Middle frontal gyrus (tissue), 1 donor: ENCODE measurements at regions not wholly inside any gene's neighbourhood (a gene's known extent, or its start where the extent isn't known, plus 50 kb on each side); places are given as distances from the start of the nearest gene placed in this dataset.
"Not testable (repeated sequence)": the region's sequence is repeated elsewhere in the genome, so short reads cannot be mapped to it uniquely, and the experiment has no call there.

Experiments
- DNase-seq: peaks from one replicate; pipeline ENCODE4 v3.0.0-alpha.2; 2015; ENCODE audit warnings: low spot score; ENCODE audit errors: extremely low spot score

DNA sequence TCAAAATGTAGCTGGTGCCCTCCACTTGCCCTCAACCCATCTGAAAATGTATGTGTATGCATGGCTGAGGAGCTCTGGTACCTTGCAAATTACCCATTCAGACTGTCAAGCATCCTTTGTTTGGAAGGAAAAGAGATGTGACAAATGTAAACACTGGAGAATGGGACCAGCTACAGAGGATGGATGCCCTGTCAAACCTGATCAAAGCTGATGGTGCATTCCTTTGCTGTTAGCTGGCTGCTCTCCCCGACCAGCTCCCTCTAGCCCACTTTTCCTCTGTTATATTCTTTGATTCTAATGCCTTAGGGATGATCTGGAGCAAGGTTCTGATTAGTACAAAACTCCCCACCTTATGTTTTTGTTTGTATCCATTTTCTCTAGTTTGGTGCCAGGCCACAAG is 310.3 kb downstream of the C12orf75 start:
- no peak for DNase-seq

DNA sequence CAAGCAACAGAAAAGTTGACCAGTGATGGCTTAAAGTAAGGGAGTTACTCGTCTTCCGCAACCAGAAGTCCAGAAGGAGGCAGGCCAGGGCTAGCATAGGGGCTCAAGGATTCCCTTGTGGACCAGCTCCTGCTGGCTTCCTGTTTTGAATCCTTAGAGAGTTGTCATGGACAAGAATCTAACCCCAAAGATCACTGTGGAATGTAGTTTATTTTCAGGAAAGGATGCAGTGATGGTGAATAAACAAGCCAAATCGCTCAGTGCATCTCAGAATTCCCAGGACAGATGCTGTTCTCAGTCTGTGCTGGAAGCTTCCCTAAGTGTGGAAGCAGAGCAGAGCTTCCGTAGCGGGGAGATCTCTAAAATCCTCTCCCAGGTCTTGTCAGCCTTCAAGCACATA is 311.3 kb downstream of the C12orf75 start:
- DNase-seq: no peak

DNA sequence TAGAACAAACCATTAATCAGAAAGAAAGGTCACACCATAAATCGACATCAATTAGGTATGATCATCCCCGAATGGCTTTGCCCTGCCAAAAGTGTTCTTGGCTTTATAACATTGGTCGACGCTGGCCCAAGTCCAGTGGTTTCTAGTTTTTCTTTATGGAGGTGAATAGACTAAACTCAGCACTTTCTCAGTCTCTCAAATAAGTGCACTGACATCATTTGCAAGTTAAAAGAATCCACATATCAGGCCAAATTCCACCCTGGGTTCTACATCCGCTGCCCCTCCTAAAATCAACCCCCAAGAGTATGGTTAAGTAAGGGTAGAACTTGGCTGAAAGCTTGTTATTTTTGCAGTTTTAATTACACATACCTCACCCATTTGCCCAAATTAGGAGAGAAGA is 314.3 kb downstream of the C12orf75 start:
- DNase-seq: no peak

DNA sequence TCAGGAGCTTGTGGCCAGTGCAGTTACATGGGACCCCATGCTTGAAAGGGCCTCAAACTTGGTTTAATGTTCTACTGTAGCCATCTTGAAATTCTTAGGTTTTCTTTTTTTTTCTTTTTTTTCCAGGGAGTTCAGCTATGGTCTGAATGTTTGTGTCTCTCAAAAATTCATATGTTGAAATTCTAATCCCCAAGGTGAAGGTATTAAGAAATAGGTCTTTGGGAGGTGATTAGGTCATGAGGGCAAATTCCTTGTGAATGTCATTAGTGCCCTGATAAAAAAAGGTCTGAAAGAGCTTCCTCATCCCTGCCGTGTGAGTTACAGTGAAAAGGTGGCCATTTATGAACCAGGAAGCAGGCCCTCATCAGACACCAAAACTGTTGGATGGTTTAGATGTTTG is 324.1 kb downstream of the C12orf75 start:
- no peak for DNase-seq

DNA sequence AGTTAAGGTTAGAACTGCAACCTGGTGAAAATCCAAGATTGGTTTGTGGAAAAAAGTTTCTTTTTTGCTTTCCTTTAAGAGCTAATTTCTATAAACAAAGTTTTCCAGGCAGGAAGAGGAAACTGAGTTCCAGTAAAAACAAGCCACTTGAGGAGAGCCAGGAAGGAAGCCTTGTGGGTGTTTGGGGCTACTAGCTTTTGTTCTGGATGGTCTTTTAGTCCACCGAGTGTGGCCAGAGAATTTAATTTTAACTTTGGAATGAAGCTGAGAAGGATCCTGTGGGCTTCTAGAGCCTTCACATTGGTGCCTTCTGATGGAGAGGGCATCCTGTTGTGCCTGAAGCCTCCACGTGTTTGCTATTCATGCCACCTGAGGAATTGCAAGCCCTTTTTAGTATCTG is 327.9 kb downstream of the C12orf75 start:
- DNase-seq: no peak

DNA sequence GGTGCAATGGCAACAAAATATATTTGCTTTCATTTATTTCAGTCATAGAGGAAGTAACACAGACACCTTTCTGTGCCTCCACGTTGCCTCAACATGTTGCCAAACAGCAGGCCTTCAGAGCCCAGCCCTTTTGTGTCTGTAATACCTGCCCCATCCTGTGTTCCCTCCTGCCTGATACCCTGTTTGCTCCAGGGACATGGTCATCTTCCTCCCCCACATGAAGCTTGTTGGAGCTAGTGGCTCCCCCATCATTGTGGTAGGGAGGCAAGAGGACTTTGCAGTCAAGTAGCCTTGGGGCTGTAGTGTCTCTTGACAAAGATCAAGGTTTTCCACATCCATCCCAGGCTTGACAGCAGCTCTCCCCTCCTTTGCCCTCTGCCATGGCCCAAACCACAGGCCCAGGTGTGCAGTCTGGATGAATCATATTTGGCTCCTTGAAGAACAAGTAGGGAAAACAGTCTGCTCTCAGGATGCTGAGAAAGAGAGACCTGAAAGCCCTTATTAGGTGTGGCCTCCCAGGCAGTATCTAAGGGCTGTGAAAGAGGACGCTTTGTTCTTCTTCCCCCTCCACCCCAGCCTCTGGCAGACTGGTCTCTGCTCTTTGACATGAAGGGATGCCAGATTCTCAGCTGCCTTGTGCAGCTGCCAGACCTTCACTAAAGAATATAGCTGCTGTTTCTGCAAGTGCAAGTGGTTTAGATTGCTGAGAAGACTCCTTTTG is 329.0 kb downstream of the C12orf75 start:
- DNase-seq: no peak

DNA sequence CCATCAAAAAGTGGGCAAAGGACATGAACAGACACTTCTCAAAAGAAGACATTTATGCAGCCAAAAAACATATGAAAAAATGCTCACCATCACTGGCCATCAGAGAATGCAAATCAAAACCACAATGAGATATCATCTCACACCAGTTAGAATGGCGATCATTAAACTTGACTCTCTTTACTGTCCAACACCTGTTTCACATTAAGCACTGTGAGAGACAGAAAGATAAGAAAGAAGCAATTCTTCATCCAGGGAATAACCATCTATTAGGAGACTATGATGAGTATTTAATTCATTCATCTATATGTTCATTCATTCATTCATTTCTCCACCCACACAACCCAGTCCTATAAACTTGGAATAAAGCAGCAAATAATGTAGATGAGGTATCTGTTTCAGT is 334.3 kb downstream of the C12orf75 start:
- not testable (repeated sequence) for DNase-seq

DNA sequence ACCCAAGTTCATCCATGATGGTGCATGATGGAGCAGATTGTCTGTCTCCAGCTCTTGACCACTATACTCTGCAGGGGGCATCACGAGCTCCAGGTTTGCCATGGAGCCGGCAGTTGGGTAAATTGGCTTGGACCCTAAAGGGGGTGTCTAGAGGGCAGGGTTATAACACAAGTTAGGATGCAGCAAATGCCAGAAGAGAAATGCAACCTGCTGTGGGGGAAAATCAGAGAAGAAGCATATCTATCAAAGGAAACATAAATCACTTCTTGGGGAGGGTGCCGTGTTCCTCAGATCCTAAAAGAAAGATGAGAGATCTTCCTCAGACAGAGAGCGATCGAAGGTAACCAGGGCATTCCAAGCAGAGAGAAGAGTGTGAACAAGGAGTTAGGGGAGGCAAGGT is 334.9 kb downstream of the C12orf75 start:
- no peak for DNase-seq

DNA sequence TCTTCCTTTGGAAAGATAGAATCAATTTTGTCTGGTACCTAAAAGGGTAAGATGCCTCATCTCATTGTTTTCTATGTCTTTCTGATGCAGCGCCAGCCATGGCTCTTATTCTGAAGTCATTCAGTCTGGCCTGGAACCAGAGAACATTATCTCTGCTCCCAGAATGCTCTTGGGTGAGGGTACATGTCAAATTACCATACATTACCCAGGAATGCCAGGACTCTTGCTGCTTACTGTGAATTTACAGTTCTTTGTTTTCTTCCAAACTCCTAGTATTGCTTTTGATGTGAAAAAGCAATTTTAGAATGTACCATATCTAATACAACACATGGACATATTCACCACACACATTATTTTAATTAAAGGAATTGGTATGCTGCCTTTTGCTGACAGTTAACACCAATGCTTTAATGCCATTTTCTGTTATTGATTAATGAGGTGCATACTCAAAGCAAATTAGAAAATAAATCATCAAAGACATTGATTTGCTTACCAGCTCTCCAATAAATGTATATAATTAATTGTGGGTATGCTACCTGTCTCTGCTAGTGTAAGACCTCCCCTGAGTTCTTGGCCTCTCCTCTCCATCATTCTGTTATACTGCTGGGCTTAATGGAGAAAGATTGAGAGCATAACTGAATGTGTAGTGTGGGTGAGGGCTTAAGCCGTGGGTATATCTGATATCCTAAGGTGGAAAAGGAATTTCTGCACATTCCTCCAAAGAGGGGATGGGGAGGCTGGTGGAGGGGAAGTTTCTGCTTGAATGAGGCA is 337.7 kb downstream of the C12orf75 start:
- DNase-seq: no peak

DNA sequence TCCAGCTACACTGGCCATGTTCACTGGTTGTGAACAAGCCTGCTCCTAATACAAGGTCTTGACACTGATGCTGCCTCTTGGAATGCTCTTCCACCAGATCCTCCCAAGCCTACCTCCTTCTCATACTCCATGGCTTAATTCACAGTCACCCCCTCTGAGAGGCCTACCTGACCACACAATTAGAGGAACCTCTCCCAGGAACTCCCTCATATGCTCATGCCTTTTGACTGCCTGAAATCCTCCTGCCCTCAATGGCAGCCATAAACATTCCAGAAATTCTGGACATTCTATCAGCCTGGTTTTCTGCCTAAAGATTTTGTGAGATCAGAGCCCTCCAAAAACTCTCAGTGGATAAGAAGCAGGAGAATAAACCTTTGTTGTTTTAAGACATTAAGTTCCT is 340.2 kb downstream of the C12orf75 start:
- no peak for DNase-seq

DNA sequence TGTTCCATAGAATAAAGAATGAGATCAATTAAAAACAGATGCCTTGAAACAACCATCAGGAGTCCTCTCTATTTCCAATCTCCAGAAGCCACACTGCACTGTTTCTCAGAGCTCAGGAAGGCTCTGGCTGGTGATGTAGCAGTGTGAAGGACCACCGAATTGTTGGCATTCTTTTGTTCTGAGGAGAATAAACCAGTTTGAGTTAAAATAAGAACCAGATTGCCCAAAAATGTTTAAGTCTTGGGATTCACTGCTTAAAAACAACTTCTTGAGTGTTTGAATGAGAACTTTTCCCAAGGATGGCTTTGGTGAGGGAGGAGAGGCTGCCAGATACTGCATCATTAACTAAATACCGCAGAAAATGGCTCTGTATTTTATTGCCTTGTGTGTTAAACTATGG is 341.2 kb downstream of the C12orf75 start:
- DNase-seq: no peak

DNA sequence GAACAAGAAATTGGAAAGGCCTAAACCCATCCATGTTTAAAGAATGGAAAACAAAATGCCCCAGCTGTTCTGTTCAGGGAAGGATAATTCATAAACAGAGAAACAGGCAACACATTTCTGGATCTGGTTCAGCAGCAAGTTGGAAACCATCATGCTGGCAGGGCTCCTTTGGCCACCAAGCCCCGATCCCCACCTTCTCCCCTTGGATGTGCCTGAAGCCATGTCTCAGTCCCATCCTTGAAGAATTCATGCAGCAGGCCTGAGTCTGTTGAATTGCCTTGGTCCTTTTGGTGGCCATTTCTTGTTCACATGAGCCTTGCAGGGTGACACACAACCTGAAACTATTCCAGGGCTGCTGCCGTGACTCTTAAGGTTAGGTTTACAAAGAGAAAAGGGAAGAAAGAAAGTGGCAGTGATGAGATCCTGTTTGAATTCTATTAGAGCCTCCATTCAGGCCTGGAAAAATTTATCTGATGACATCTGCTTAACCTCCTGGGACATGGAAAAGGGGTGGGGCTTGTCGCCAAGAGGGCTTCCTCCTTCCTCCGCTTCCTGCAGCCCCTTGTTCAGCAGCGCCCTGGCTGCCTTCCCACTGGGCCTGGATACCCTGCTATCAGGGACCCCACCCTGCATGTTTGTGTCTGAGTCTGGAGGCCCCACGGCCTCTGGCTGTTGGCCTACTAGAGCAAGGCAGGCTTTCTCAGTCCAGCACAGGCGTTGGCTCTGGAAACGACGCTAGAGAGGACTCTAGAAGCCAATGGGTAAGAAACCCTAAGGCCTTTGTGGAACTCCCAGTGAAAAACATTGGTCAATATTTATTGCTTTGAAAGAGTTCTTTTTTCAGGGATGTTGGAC is 341.9 kb downstream of the C12orf75 start:
- no peak for DNase-seq

DNA sequence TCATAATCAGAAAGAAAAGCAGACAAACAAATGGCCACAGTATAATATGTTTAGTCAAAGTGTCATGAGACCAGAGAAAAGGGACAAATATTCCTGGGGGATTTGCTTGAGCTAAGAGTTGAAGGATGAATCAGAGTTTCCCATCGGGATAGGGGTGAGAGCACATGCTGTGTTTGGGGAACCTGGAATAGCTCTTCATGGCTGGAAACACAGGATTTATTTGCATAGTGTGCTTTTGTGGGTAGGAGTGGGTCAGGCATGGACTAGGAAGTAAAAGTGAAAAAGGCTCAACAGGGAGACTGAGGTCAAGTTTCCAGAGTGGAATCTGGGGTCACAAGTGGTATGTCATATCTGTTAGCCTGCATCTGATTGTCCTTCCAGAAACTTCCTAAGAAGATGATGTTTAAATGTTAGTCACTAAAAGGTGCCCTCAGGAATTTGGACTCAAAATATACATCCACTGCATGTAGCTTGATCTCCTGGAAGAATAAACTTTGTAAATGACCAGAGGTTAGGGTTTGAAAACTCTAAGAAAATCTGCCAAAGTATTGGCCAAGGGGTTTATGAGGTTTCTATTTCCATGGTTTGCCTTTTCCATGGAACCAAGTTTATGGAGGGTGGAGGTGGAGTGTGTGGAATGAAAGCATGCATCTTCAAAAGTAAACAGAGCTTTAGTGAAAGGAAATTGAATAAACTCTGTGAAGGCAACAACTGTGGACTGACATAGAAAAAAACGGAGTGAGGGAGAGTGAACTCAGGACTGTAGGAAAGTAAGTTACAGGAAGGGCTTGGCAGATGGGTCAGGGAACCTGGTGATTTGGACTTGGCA is 344.6 kb downstream of the C12orf75 start:
- DNase-seq: no peak

DNA sequence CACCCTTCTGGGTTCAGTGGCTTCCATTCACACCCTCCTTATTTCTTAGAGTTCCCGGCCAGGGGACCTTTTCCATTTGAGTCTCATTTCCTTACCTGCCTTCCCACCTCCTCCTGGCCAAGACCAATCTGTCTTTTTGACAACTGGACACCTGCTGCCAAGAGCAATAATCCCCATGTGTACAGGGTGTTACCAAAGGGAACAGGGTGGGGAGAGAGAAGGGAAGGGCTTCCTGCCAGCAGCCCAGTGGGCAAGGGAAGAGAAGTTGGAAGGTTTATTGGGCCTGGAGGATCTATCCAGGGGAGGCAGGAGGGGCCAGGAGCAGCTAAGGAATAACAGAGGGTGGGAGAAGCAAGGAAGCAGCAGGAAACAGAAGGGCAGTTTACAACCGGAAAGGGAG is 346.2 kb downstream of the C12orf75 start:
- no peak for DNase-seq

DNA sequence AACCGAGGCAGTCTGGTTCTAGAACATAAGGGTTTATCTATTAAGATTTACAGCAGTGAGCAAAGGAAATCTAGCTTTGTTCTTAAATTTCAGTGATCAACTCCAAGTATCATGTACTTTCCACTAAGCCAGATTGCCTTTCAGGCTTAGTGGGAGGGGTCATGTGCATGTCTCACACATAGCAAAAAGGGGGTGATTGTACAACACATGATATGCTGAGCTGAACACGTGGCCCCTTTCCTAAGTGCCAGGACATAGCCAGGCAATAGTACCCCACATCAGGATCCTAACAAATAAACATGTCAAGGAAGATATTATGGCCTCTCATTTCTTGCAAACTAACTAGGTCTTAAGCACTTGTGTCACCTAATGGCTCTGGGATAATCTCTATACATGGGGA is 347.2 kb downstream of the C12orf75 start:
- no peak for DNase-seq

DNA sequence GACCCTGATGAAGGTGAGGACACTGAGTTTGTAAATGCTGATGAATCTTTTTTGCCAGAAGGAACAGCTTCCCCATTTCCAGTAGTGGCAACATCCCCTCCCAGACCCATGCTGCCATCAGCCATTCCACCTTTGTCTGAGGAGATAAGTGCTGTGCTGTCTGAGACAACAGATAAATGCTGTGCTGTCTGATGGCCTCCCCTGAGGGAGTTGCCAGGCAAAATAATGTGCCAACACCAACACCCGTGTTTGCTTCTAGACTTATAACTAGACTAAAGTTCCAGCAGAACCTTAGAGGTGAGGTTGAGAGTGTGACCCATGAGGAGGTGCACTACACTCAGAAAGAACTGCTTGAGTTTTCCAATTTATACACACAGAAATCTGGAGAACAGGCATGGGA is 349.5 kb downstream of the C12orf75 start:
- no peak for DNase-seq

DNA sequence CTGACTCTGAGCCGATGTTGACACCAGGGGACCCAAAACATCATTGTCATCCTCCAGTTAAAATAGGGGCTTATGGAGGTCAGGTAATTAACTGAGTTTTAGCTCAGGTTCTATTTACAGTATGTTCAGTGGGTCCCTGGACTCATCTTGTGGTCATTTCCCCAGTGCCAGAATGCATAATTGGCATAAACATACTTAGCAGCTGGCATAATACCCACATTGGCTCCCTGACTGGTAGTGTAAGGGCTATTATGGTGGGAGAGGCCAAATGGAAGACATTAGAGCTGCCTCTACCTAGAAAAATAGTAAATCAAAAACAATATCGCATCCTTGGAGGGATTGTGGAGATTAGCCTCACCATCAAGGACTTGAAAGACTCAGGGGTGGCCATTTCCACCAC is 350.9 kb downstream of the C12orf75 start:
- no peak for DNase-seq

DNA sequence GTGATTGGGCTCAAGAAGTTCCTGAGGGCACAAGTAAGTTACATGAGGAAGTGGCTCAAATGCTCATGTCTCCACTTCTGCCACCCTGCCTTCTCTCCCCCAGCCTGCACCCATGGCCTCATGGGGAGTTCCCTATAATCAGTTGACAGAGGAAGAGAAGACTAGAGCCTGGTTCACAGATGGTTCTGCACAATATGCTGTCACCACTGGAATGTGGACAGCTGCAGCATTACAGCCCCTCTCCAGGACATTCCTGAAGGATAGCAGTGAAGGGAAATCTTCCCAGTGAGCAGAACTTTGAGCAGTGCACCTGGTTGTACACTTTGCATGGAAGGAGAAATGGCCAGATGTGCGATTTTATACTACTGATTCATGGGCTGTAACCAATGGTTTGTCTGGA is 352.3 kb downstream of the C12orf75 start:
- DNase-seq: not testable (repeated sequence)

DNA sequence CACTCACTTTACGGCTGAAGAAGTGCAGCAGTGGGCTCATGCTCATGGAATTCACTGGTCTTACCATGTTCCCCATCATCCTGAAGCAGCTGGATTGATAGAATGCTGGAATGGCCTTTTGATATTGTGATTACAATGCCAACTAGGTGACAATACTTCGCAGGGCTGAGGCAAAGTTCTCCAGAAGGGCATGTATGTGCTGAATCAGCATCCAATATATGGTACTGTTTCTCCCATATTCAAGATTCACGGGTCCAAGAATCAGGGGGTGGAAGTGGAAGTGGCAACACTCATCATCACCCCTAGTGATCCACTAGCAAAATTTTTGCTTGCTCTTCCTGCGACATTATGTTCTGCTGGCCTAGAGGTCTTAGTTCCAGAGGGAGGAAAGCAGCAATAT is 353.3 kb downstream of the C12orf75 start:
- not testable (repeated sequence) for DNase-seq

DNA sequence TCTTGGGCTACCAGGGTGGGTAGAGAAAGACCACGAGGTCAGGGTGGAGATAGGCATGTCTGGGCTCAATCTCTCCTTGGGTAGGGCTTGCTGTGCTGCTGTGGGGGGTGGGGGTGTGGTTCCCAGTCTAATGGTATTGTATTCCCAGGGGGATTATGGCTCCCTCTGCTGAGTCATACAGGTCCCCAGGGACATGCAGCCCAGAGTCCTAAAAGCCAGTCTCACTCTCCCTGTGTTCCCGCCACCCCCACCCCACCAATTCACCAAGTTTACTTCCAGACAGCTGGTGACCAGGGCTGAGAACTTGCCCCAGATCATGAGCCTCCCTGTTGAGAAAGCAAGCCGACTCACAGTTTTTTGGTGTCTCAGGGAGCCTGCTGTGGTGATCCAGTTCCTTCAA is 367.6 kb downstream of the C12orf75 start:
- DNase-seq: no peak

DNA sequence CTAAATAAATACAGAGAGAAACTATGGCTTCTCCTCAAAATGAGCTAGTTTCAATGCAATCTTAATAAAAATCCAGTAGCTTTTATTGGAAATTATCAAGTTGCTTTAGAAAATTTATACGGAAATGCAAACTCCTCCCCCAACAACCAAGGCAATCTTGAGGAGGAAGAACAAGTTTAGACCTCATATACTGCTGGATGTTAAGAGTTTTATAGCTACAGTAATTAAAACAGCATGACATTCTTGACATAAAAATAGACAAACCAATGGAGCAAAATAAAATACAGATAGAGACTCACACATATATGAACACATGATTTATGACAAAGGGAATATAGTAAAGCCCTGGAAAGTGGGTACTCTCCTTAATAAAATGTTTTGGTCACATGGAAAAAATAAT is 368.7 kb downstream of the C12orf75 start:
- DNase-seq: no peak
